IPS DF 4.7 (cell line): ENCODE measurements at regions not wholly inside any gene's neighbourhood (a gene's known extent, or its start where the extent isn't known, plus 50 kb on each side); places are given as distances from the start of the nearest gene placed in this dataset.
"Not testable (repeated sequence)": the region's sequence is repeated elsewhere in the genome, so short reads cannot be mapped to it uniquely, and the experiment has no call there.

Source experiments
- DNase-seq: peaks from one replicate; pipeline ENCODE4 v3.0.0-alpha.2; 2013; ENCODE audit warnings: low spot score; ENCODE audit errors: extremely low read depth

GRCh38 chr1:67528141-67528540 lies 97.9 kb upstream of the SERBP1 start:
- DNase-seq, result no peak

GRCh38 chr1:67530071-67530470 lies 99.9 kb upstream of the SERBP1 start:
- DNase-seq, result no peak

- no peak for DNase-seq
Observed at GRCh38 chr1:67532452-67533216, 102.4 kb upstream of the SERBP1 start.

GRCh38 chr1:67534627-67535065 lies 104.4 kb upstream of the SERBP1 start:
- DNase-seq, result no peak

- DNase-seq, result no peak
Observed at GRCh38 chr1:67535474-67535873, 105.3 kb upstream of the SERBP1 start.

- DNase-seq, result no peak
Observed at GRCh38 chr1:67536957-67537666, 106.9 kb upstream of the SERBP1 start.

- no peak for DNase-seq
Observed at GRCh38 chr1:67537667-67538018, 107.4 kb upstream of the SERBP1 start.

GRCh38 chr1:67540025-67540732 lies 110.0 kb upstream of the SERBP1 start:
- no peak for DNase-seq

GRCh38 chr1:67540733-67541125 lies 110.5 kb upstream of the SERBP1 start:
- DNase-seq, result no peak

GRCh38 chr1:67542747-67543146 lies 112.5 kb upstream of the SERBP1 start:
- DNase-seq, result no peak

GRCh38 chr1:67544921-67545320 lies 114.7 kb upstream of the SERBP1 start:
- DNase-seq, result no peak

GRCh38 chr1:67545364-67545763 lies 115.2 kb upstream of the SERBP1 start:
- DNase-seq, result no peak

GRCh38 chr1:67551375-67551774 lies 121.2 kb upstream of the SERBP1 start:
- no peak for DNase-seq

GRCh38 chr1:67552336-67552759 lies 122.1 kb upstream of the SERBP1 start:
- DNase-seq, result no peak

GRCh38 chr1:67554204-67554603 lies 124.0 kb upstream of the SERBP1 start:
- not testable (repeated sequence) for DNase-seq

- DNase-seq, result no peak
Observed at GRCh38 chr1:67555461-67556296, 125.5 kb upstream of the SERBP1 start.

GRCh38 chr1:67556297-67556900 lies 126.2 kb upstream of the SERBP1 start:
- no peak for DNase-seq

- no peak for DNase-seq
Observed at GRCh38 chr1:67557696-67558448, 127.1 kb upstream of the GADD45A start.

- no peak for DNase-seq
Observed at GRCh38 chr1:67558449-67559193, 126.4 kb upstream of the GADD45A start.
